ENCODE measurements at regions not wholly inside any gene's neighbourhood (a gene's known extent, or its start where the extent isn't known, plus 50 kb on each side); places are given as distances from the start of the nearest gene placed in this dataset.
A peak's percentile ranks its signal among the peaks of the same experiment; 100 is the strongest.

DNA sequence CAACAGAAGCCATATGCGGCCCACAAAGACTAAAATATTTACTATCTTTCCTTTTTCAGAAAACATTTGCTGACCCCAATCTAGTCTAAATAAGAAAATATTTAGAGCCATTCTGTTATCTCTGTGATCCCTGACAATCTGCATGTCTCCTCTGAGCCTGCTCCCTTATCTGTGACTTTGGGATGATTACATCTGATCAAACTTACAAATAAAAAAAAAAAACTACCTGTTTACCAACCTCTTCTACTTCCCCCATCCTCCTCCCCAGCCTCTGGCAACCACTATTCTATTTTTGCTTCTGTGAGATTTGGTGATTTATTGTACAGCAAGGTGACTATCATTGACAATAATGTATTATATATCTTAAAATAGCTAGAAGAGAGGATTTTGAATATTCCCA is 176.3 kb upstream of the CD180 start:
- H3K27me3 ChIP-seq (ENCODE audit: control insufficient read depth, insufficient read depth, low read length), result no peaks in the 10 kb centered on the region
- H3K36me3 ChIP-seq (replicated peaks; ENCODE audit: control insufficient read depth, insufficient read depth, low read length), result no peaks in the 10 kb centered on the region
- H3K4me3 ChIP-seq (ENCODE audit: insufficient read depth, low read depth, low read length), result no peak overlapping the region
- no peak for DNase-seq

- Histone ChIP-seq H3K4me3 (ENCODE audit: insufficient read depth, low read depth, low read length) (no peak overlapping the region), H3K27me3 (ENCODE audit: control insufficient read depth, insufficient read depth, low read length) (no peaks in the 10 kb centered on the region), H3K36me3 (replicated peaks; ENCODE audit: control insufficient read depth, insufficient read depth, low read length) (no peaks in the 10 kb centered on the region)
- DNase-seq, result no peak
These were observed 175.3 kb upstream of the CD180 start for GRCh38 chr5:67371924-67372323.

DNA sequence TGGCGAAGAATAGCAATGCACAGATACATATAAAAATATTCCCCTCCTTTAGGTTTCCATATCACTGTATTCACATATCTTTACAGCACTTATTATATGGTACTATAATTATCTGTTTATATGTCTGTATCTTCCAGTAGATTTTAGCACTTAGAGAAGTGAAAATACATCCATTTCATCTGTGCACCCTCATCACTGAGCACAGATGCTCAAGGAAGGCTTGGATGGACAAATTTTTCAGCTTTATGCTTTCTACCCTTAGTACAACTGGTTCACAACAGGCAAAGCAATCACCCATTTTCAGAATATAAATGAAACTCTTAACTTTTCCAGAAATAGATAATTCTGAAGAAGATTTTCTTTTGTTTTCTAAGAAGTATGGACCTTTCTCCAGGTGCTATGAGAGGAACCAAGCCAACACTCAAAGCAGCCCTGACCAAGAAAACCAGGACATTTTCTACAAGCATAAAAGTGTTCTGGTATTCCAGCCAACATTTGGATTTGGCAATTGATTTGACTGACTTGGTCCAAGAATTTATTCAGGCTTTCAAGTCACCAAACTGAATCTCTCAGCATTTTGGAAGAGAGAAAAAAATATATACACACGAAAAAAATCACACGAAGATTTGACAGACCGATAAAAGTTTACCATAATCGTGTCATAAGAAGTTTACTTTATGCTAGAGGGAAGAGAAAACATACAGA is 170.2 kb upstream of the CD180 start:
- no peaks in the 10 kb centered on the region for H3K27me3 ChIP-seq (ENCODE audit: control insufficient read depth, insufficient read depth, low read length)
- no peaks in the 10 kb centered on the region for H3K36me3 ChIP-seq (replicated peaks; ENCODE audit: control insufficient read depth, insufficient read depth, low read length)
- H3K4me3 ChIP-seq (ENCODE audit: insufficient read depth, low read depth, low read length), result no peak overlapping the region
- DNase-seq, result no peak

- no peak for DNase-seq
- Histone ChIP-seq H3K36me3 (replicated peaks; ENCODE audit: control insufficient read depth, insufficient read depth, low read length) (no peaks in the 10 kb centered on the region), H3K27me3 (ENCODE audit: control insufficient read depth, insufficient read depth, low read length) (no peaks in the 10 kb centered on the region), H3K4me3 (ENCODE audit: insufficient read depth, low read depth, low read length) (no peak overlapping the region)
These were observed 169.7 kb upstream of the CD180 start for GRCh38 chr5:67366276-67366675.

GRCh38 chr5:67364381-67364970 is 167.9 kb upstream of the CD180 start:
- no peak overlapping the region for H3K4me3 ChIP-seq (ENCODE audit: insufficient read depth, low read depth, low read length)
- no peaks in the 10 kb centered on the region for H3K36me3 ChIP-seq (replicated peaks; ENCODE audit: control insufficient read depth, insufficient read depth, low read length)
- no peaks in the 10 kb centered on the region for H3K27me3 ChIP-seq (ENCODE audit: control insufficient read depth, insufficient read depth, low read length)
- no peak for DNase-seq

- no peak overlapping the region for H3K4me3 ChIP-seq (ENCODE audit: insufficient read depth, low read depth, low read length)
- no peaks in the 10 kb centered on the region for H3K36me3 ChIP-seq (replicated peaks; ENCODE audit: control insufficient read depth, insufficient read depth, low read length)
- no peak for DNase-seq
- no peaks in the 10 kb centered on the region for H3K27me3 ChIP-seq (ENCODE audit: control insufficient read depth, insufficient read depth, low read length)
These were observed 167.4 kb upstream of the CD180 start for GRCh38 chr5:67363963-67364362.

GRCh38 chr5:67363180-67363709 is 166.6 kb upstream of the CD180 start:
- Histone ChIP-seq H3K4me3 (ENCODE audit: insufficient read depth, low read depth, low read length) (no peak overlapping the region), H3K27me3 (ENCODE audit: control insufficient read depth, insufficient read depth, low read length) (no peaks in the 10 kb centered on the region), H3K36me3 (replicated peaks; ENCODE audit: control insufficient read depth, insufficient read depth, low read length) (no peaks in the 10 kb centered on the region)
- no peak for DNase-seq

- Histone ChIP-seq H3K27me3 (ENCODE audit: control insufficient read depth, insufficient read depth, low read length) (no peaks in the 10 kb centered on the region), H3K4me3 (ENCODE audit: insufficient read depth, low read depth, low read length) (no peak overlapping the region), H3K36me3 (replicated peaks; ENCODE audit: control insufficient read depth, insufficient read depth, low read length) (no peaks in the 10 kb centered on the region)
- DNase-seq, result no peak
These were observed 165.5 kb upstream of the CD180 start for GRCh38 chr5:67361932-67362729.

DNA sequence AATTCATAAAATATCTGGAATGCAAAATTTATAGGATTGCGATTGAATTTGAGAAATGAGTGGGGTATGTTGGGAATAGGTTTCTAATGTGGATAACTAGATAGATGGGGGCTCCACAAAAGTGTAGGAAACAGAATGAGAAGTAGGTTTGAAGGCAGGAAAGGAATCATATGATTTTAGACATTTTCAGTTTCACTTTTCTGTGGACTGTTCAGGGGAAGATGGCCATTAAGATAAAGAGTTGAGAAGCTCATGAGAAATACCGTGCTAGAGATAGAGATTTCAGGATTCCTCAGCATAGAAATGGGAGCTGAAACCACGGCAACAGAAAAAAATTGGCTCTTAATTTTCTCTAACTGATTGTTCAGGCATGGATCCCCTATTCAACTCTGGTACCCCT is 163.4 kb upstream of the CD180 start:
- Histone ChIP-seq H3K36me3 (replicated peaks; ENCODE audit: control insufficient read depth, insufficient read depth, low read length) (no peaks in the 10 kb centered on the region), H3K4me3 (ENCODE audit: insufficient read depth, low read depth, low read length) (no peak overlapping the region), H3K27me3 (ENCODE audit: control insufficient read depth, insufficient read depth, low read length) (no peaks in the 10 kb centered on the region)
- no peak for DNase-seq

DNA sequence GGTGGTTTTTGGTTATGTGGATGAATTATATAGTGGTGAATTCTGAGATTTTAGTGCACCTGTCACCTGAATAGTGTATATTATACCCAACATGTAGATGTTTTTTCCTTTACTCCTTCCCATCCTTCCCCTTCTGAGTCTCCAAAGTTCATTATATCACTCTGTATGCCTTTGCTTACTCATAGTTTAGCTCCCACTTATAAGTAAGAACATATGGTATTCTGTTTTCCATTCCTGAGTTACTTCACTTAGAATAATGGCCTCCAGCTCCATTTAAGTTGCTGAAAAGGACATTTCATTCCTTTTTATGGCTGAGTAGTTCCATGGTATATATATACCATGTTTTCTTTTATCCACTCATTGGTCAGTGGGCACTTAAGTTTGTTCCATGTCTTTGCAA is 161.6 kb upstream of the CD180 start:
- no peaks in the 10 kb centered on the region for H3K36me3 ChIP-seq (replicated peaks; ENCODE audit: control insufficient read depth, insufficient read depth, low read length)
- DNase-seq, result no peak
- no peaks in the 10 kb centered on the region for H3K27me3 ChIP-seq (ENCODE audit: control insufficient read depth, insufficient read depth, low read length)
- H3K4me3 ChIP-seq (ENCODE audit: insufficient read depth, low read depth, low read length), result no peak overlapping the region

DNA sequence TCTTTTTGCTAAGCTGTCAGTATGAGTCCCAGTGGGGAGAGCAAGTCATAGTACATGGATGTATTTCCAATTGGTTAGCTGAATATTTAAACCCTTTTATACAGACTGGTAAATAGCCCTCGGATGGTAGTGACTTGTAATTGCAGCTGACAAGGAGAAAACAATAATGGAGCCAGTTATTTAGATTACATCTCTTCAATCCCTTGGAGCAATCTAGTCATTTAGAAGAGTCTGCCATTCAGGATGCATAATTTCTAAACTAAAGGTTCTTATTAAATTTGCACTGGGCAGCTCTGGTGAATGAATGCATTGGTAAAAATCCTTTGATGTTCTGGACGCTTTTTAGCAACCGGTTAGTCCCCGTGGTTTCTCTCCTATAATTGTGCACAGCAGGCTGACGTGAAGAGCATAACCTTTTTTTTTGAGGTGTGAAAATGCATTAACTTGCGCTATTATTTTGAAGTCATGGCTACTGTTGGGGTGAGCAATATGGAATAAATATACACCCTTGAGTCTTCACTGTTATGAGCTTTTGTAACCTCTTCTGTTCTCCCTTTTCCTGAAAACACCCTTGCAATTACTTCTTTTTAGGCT is 158.6 kb upstream of the CD180 start:
- no peak for DNase-seq
- no peaks in the 10 kb centered on the region for H3K27me3 ChIP-seq (ENCODE audit: control insufficient read depth, insufficient read depth, low read length)
- no peaks in the 10 kb centered on the region for H3K36me3 ChIP-seq (replicated peaks; ENCODE audit: control insufficient read depth, insufficient read depth, low read length)
- no peak overlapping the region for H3K4me3 ChIP-seq (ENCODE audit: insufficient read depth, low read depth, low read length)

- H3K36me3 ChIP-seq (replicated peaks; ENCODE audit: control insufficient read depth, insufficient read depth, low read length), result no peaks in the 10 kb centered on the region
- no peaks in the 10 kb centered on the region for H3K27me3 ChIP-seq (ENCODE audit: control insufficient read depth, insufficient read depth, low read length)
- no peak overlapping the region for H3K4me3 ChIP-seq (ENCODE audit: insufficient read depth, low read depth, low read length)
- DNase-seq, result peak; percentile 2
These were observed 157.2 kb upstream of the CD180 start for GRCh38 chr5:67353500-67354450.

- DNase-seq, result no peak
- no peaks in the 10 kb centered on the region for H3K27me3 ChIP-seq (ENCODE audit: control insufficient read depth, insufficient read depth, low read length)
- no peaks in the 10 kb centered on the region for H3K36me3 ChIP-seq (replicated peaks; ENCODE audit: control insufficient read depth, insufficient read depth, low read length)
- H3K4me3 ChIP-seq (ENCODE audit: insufficient read depth, low read depth, low read length), result no peak overlapping the region
These were observed 154.1 kb upstream of the CD180 start for GRCh38 chr5:67350618-67351201.
